Naive thymus-derived CD8-positive, alpha-beta T cell (primary cell): ENCODE measurements at regions not wholly inside any gene's neighbourhood (a gene's known extent, or its start where the extent isn't known, plus 50 kb on each side); places are given as distances from the start of the nearest gene placed in this dataset.
"Not testable (repeated sequence)": the region's sequence is repeated elsewhere in the genome, so short reads cannot be mapped to it uniquely, and the experiment has no call there.

Experiments used
- ATAC-seq, 2 donors: fragments of 150-1000 bp; cut with Tn5 transposase in 1 of 2; sonication (Bioruptor Pico), chemical (Tn5 transposase) in 1 of 2; 1 replicate in 1 of 2; 2 replicates in 1 of 2; pipeline ENCODE4 v1.10.0; 2021; ENCODE audit warnings: mild to moderate bottlenecking in 2 of 2, moderate library complexity in 2 of 2
- POLR2A ChIA-PET: fragments of 350-600 bp; sonication (Branson Sonifier 250); formaldehyde crosslinking; loops from one replicate; lab custom pipeline; 2021; ENCODE audit warnings: antibody characterized with exemption; lab: Charles Lee
- DNase-seq, 10 donors: peaks; one replicate each; pipeline versions ENCODE4 v3.0.0 to v3.0.0-alpha.2; 2020 to 2022
- H3K27ac Mint-ChIP-seq, 10 donors: one replicate each; pipeline ENCODE4 v1.8.0; 2020 to 2022; ENCODE audit warnings: mild to moderate bottlenecking in 10 of 10, mixed read lengths in 10 of 10, moderate library complexity in 4 of 10, inconsistent platforms in 1 of 10
- H3K27me3 Mint-ChIP-seq, 5 donors: one replicate each; pipeline ENCODE4 v1.8.0; 2021 to 2022; ENCODE audit warnings: mixed read lengths in 5 of 5
- H3K36me3 Mint-ChIP-seq, 3 donors: one replicate each; pipeline ENCODE4 v1.8.0; 2020 to 2022; ENCODE audit warnings: mixed read lengths in 3 of 3, mild to moderate bottlenecking in 2 of 3, inconsistent platforms in 1 of 3
- H3K4me1 Mint-ChIP-seq, 4 donors: one replicate each; pipeline ENCODE4 v1.8.0; 2021 to 2022; ENCODE audit warnings: mixed read lengths in 4 of 4
- H3K4me3 Mint-ChIP-seq, 10 donors: one replicate each; pipeline ENCODE4 v1.8.0; 2020 to 2022; ENCODE audit warnings: mild to moderate bottlenecking in 10 of 10, mixed read lengths in 10 of 10, moderate library complexity in 6 of 10, inconsistent platforms in 1 of 10
- H3K9me3 Mint-ChIP-seq, 9 donors: one replicate each; pipeline ENCODE4 v1.8.0; 2020 to 2022; ENCODE audit warnings: mixed read lengths in 9 of 9, mild to moderate bottlenecking in 3 of 9, inconsistent platforms in 1 of 9, moderate library complexity in 1 of 9

GRCh38 chr1:148383966-148384365 is 99.1 kb downstream of the PPIAL4G start:
- Mint-ChIP-seq H3K27ac (peak overlapping the region in 2 of 10 donors; percentile 63 to 100), H3K27me3 (no peaks in the 10 kb centered on the region), H3K9me3 (peaks cover 0 to 1% (median 0%) of the 10 kb centered on the region in 9 donors), H3K36me3 (no peaks in the 10 kb centered on the region), H3K4me1 (peaks cover 30 to 53% (median 48%) of the 10 kb centered on the region in 4 donors), H3K4me3 (no peak overlapping the region)
- POLR2A ChIA-PET, result interaction anchor here (1.2 kb wide), 2 partner anchors 9 to 10 kb away, joined by 4 to 5 read pairs; no protein-coding TSS in a partner anchor
- DNase-seq (no peak), ATAC-seq (no peak)

- POLR2A ChIA-PET, result interaction anchor here (1.9 kb wide), 1 partner anchor 9 kb away, joined by 17 read pairs; no protein-coding TSS in a partner anchor
- ATAC-seq (no peak), DNase-seq (no peak)
- Mint-ChIP-seq H3K4me1 (peaks cover 10 to 37% (median 20%) of the 10 kb centered on the region in 4 donors), H3K36me3 (no peaks in the 10 kb centered on the region), H3K27ac (peak overlapping the region in 3 of 10 donors; percentile 41 to 82 (median 43)), H3K27me3 (no peaks in the 10 kb centered on the region), H3K4me3 (peak overlapping the region in 4 of 10 donors; percentile 7 to 71 (median 52)), H3K9me3 (peaks cover 0 to 1% (median 0%) of the 10 kb centered on the region in 9 donors)
Measured at GRCh38 chr1:148379697-148380096, 103.4 kb downstream of the PPIAL4G start.

- H3K27ac Mint-ChIP-seq, result peak overlapping the region in 6 of 10 donors; percentile 7 to 87 (median 57)
- DNase-seq, result no peak
- peak in 1 of 2 donors; percentile 25 for ATAC-seq
- POLR2A ChIA-PET, result interaction anchor here (1.9 kb wide), 1 partner anchor 9 kb away, joined by 17 read pairs; no protein-coding TSS in a partner anchor
- H3K9me3 Mint-ChIP-seq, result no peaks in the 10 kb centered on the region
- no peaks in the 10 kb centered on the region for H3K36me3 Mint-ChIP-seq
- H3K4me3 Mint-ChIP-seq, result peak overlapping the region in 8 of 10 donors; percentile 23 to 82 (median 52)
- H3K27me3 Mint-ChIP-seq, result no peaks in the 10 kb centered on the region
- H3K4me1 Mint-ChIP-seq, result peaks cover 8 to 39% (median 18%) of the 10 kb centered on the region in 4 donors
Measured at GRCh38 chr1:148379170-148379500, 104.0 kb downstream of the PPIAL4G start.

GRCh38 chr1:148377992-148378391 is 105.1 kb downstream of the PPIAL4G start:
- DNase-seq, H3K36me3 Mint-ChIP-seq, H3K27me3 Mint-ChIP-seq, ATAC-seq, H3K9me3 Mint-ChIP-seq, H3K4me3 Mint-ChIP-seq: not testable (repeated sequence)
- Mint-ChIP-seq H3K27ac (peak overlapping the region in 3 of 10 donors; percentile 6 to 31 (median 25)), H3K4me1 (peaks cover 12 to 46% (median 23%) of the 10 kb centered on the region in 4 donors)
- POLR2A ChIA-PET, result interaction anchor here (0.7 to 7.7 kb wide), 3 partner anchors 9 to 24 kb away, joined by 3 to 141 read pairs (median 5); no protein-coding TSS in a partner anchor

- H3K36me3 Mint-ChIP-seq, ATAC-seq, H3K4me3 Mint-ChIP-seq, DNase-seq, H3K9me3 Mint-ChIP-seq, H3K27ac Mint-ChIP-seq, H3K27me3 Mint-ChIP-seq: not testable (repeated sequence)
- peaks cover 19 to 49% (median 30%) of the 10 kb centered on the region in 4 donors for H3K4me1 Mint-ChIP-seq
- POLR2A ChIA-PET, result interaction anchor here (2.0 to 7.7 kb wide), 2 partner anchors 10 to 25 kb away, joined by 5 to 141 read pairs; no protein-coding TSS in a partner anchor
Measured at GRCh38 chr1:148377045-148377444, 106.1 kb downstream of the PPIAL4G start.

GRCh38 chr1:148374101-148374500 is 109.0 kb downstream of the PPIAL4G start:
- peak overlapping the region; percentile 36 to 89 (median 67) for H3K4me3 Mint-ChIP-seq
- no peaks in the 10 kb centered on the region for H3K27me3 Mint-ChIP-seq
- POLR2A ChIA-PET, result interaction anchor here (0.5 to 7.7 kb wide), 12 partner anchors 9 to 148 kb away, joined by 3 to 141 read pairs (median 4); no protein-coding TSS in a partner anchor
- peak overlapping the region; percentile 87 to 99 (median 96) for H3K27ac Mint-ChIP-seq
- no peaks in the 10 kb centered on the region for H3K9me3 Mint-ChIP-seq
- DNase-seq, result no peak
- no peaks in the 10 kb centered on the region for H3K36me3 Mint-ChIP-seq
- peaks cover 26 to 67% (median 50%) of the 10 kb centered on the region in 4 donors for H3K4me1 Mint-ChIP-seq
- ATAC-seq, result no peak

GRCh38 chr1:148373192-148373925 is 109.7 kb downstream of the PPIAL4G start:
- peak overlapping the region; percentile 87 to 99 (median 96) for H3K27ac Mint-ChIP-seq
- H3K36me3 Mint-ChIP-seq, result no peaks in the 10 kb centered on the region
- DNase-seq, result peak in 4 of 10 donors; percentile 27 to 63 (median 54)
- peaks cover 26 to 67% (median 50%) of the 10 kb centered on the region in 4 donors for H3K4me1 Mint-ChIP-seq
- H3K9me3 Mint-ChIP-seq, result no peaks in the 10 kb centered on the region
- peak overlapping the region; percentile 65 to 89 (median 82) for H3K4me3 Mint-ChIP-seq
- no peaks in the 10 kb centered on the region for H3K27me3 Mint-ChIP-seq
- POLR2A ChIA-PET, result interaction anchor here (0.5 to 7.7 kb wide), 14 partner anchors 9 to 149 kb away, joined by 3 to 141 read pairs (median 6); no protein-coding TSS in a partner anchor
- peak; percentile 28 to 57 for ATAC-seq

GRCh38 chr1:148372731-148373130 is 110.4 kb downstream of the PPIAL4G start:
- ATAC-seq, result peak; percentile 62 to 79
- peak in 9 of 10 donors; percentile 30 to 77 (median 55) for DNase-seq
- H3K4me3 Mint-ChIP-seq, result peak overlapping the region; percentile 57 to 89 (median 82)
- H3K27ac Mint-ChIP-seq, result peak overlapping the region; percentile 87 to 99 (median 96)
- H3K27me3 Mint-ChIP-seq, result no peaks in the 10 kb centered on the region
- H3K4me1 Mint-ChIP-seq, result peaks cover 26 to 65% (median 50%) of the 10 kb centered on the region in 4 donors
- no peaks in the 10 kb centered on the region for H3K9me3 Mint-ChIP-seq
- H3K36me3 Mint-ChIP-seq, result no peaks in the 10 kb centered on the region
- POLR2A ChIA-PET, result interaction anchor here (0.7 to 7.7 kb wide), 12 partner anchors 9 to 156 kb away, joined by 3 to 141 read pairs (median 4); no protein-coding TSS in a partner anchor

GRCh38 chr1:148372051-148372726 is 110.9 kb downstream of the PPIAL4G start:
- peak; percentile 8 to 26 for ATAC-seq
- not testable (repeated sequence) for H3K36me3 Mint-ChIP-seq, H3K9me3 Mint-ChIP-seq, H3K27me3 Mint-ChIP-seq, DNase-seq
- H3K27ac Mint-ChIP-seq, result peak overlapping the region; percentile 87 to 99 (median 96)
- POLR2A ChIA-PET, result interaction anchor here (0.8 to 7.7 kb wide), 9 partner anchors 15 to 157 kb away, joined by 3 to 141 read pairs (median 5); no protein-coding TSS in a partner anchor
- H3K4me3 Mint-ChIP-seq, result peak overlapping the region; percentile 57 to 89 (median 82)
- H3K4me1 Mint-ChIP-seq, result peaks cover 26 to 65% (median 50%) of the 10 kb centered on the region in 4 donors

- not testable (repeated sequence) for H3K27me3 Mint-ChIP-seq, H3K9me3 Mint-ChIP-seq, H3K36me3 Mint-ChIP-seq
- DNase-seq (peak; percentile 35 to 87 (median 75)), ATAC-seq (peak; percentile 66 to 70)
- Mint-ChIP-seq H3K27ac (peak overlapping the region; percentile 87 to 99 (median 96)), H3K4me1 (peaks cover 26 to 63% (median 50%) of the 10 kb centered on the region in 4 donors), H3K4me3 (peak overlapping the region; percentile 16 to 89 (median 82))
- POLR2A ChIA-PET, result interaction anchor here (0.8 to 7.7 kb wide), 8 partner anchors 16 to 157 kb away, joined by 3 to 141 read pairs (median 4); no protein-coding TSS in a partner anchor
Measured at GRCh38 chr1:148371551-148371994, 111.5 kb downstream of the PPIAL4G start.

GRCh38 chr1:148370661-148371060 is 112.4 kb downstream of the PPIAL4G start:
- H3K27me3 Mint-ChIP-seq, H3K9me3 Mint-ChIP-seq, ATAC-seq, H3K36me3 Mint-ChIP-seq: not testable (repeated sequence)
- Mint-ChIP-seq H3K4me1 (peaks cover 22 to 54% (median 42%) of the 10 kb centered on the region in 4 donors), H3K4me3 (peak overlapping the region in 9 of 10 donors; percentile 41 to 84 (median 76)), H3K27ac (peak overlapping the region; percentile 87 to 99 (median 94))
- peak in 1 of 10 donors; percentile 21 for DNase-seq
- POLR2A ChIA-PET, result interaction anchor here (3.4 to 7.7 kb wide), 3 partner anchors 17 to 152 kb away, joined by 27 to 141 read pairs (median 39); no protein-coding TSS in a partner anchor

- no peak overlapping the region for H3K4me3 Mint-ChIP-seq
- POLR2A ChIA-PET, result interaction anchor here (0.9 kb wide), 1 partner anchor 16 kb away, joined by 3 read pairs; no protein-coding TSS in a partner anchor
- H3K36me3 Mint-ChIP-seq, result no peaks in the 10 kb centered on the region
- no peak overlapping the region for H3K27ac Mint-ChIP-seq
- no peak for ATAC-seq
- H3K27me3 Mint-ChIP-seq, result peaks cover 0 to 5% (median 0%) of the 10 kb centered on the region in 5 donors
- DNase-seq, result no peak
- peaks cover 22 to 43% (median 42%) of the 10 kb centered on the region in 4 donors for H3K4me1 Mint-ChIP-seq
- no peaks in the 10 kb centered on the region for H3K9me3 Mint-ChIP-seq
Measured at GRCh38 chr1:148367596-148367995, 115.5 kb downstream of the PPIAL4G start.
